WTC11 (cell line): ENCODE measurements at regions not wholly inside any gene's neighbourhood (a gene's known extent, or its start where the extent isn't known, plus 50 kb on each side); places are given as distances from the start of the nearest gene placed in this dataset.
A peak's percentile ranks its signal among the peaks of the same experiment; 100 is the strongest.

Source experiments
- ATAC-seq: fragments of 200-7000 bp; cut with Tn5 transposase; 2 replicates; pipeline ENCODE4 v1.10.0; 2021; ENCODE audit warnings: mild to moderate bottlenecking, moderate library complexity
- CTCF ChIA-PET: fragments of 300-600 bp; sonication (Branson Sonifier 250); formaldehyde crosslinking; loops from one replicate; lab custom pipeline; 2021; ENCODE audit warnings: antibody characterized with exemption; lab: Charles Lee
- POLR2A ChIA-PET: fragments of 350-600 bp; sonication (Branson Sonifier 250); formaldehyde crosslinking; loops from one replicate; lab custom pipeline; 2021; ENCODE audit warnings: antibody characterized with exemption; lab: Charles Lee
- DNase-seq: peaks from one replicate; pipeline ENCODE4 v3.0.0; 2021; ENCODE audit warnings: low spot score
- H3K27ac Mint-ChIP-seq: 2 replicates; pipeline ENCODE4 v1.8.0; 2021; ENCODE audit warnings: mixed read lengths
- H3K27me3 Mint-ChIP-seq: 2 replicates; pipeline ENCODE4 v1.8.0; 2021; ENCODE audit warnings: low read depth, mild to moderate bottlenecking, moderate library complexity, mixed read lengths
- H3K36me3 Mint-ChIP-seq: 2 replicates; pipeline ENCODE4 v1.8.0; 2021; ENCODE audit warnings: mixed read lengths
- H3K4me1 Mint-ChIP-seq: 2 replicates; pipeline ENCODE4 v1.8.0; 2022; ENCODE audit warnings: mixed read lengths
- H3K4me3 Mint-ChIP-seq: 2 replicates; pipeline ENCODE4 v1.8.0; 2021; ENCODE audit warnings: mild to moderate bottlenecking, moderate library complexity, mixed read lengths
- H3K9me3 Mint-ChIP-seq: 2 replicates; pipeline ENCODE4 v1.8.0; 2021; ENCODE audit warnings: mixed read lengths
- CREB1 ChIP-seq: sonication (generic); formaldehyde crosslinking; IDR thresholded peaks from 2 replicates; pipeline ENCODE4 v1.8.0; 2023; ENCODE audit warnings: mild to moderate bottlenecking, missing genetic modification reagents
- HMGA2 ChIP-seq: fragments of 250-450 bp; sonication (Bioruptor Pico); IDR thresholded peaks from 2 replicates; pipeline ENCODE4 v1.4.0; 2021; ENCODE audit warnings: mild to moderate bottlenecking, moderate library complexity
- NFYB ChIP-seq: sonication (generic); formaldehyde crosslinking; conservative IDR thresholded peaks from 2 replicates; pipeline ENCODE4 v1.8.0; 2022; ENCODE audit warnings: low read depth, missing genetic modification reagents
- NR3C1 ChIP-seq: sonication (generic); formaldehyde crosslinking; conservative IDR thresholded peaks from 2 replicates; pipeline ENCODE4 v1.8.1; 2023; ENCODE audit warnings: low read depth, mild to moderate bottlenecking, missing genetic modification reagents
- RORB ChIP-seq: fragments of 250-450 bp; sonication (Bioruptor Pico); IDR thresholded peaks from 2 replicates; pipeline ENCODE4 v1.9.0; 2021; ENCODE audit warnings: mild to moderate bottlenecking
- TF ChIP-seq, protein P1 (sequence below): sonication (generic); formaldehyde crosslinking; IDR thresholded peaks from 2 replicates; pipeline ENCODE4 v1.8.1; 2023; ENCODE audit warnings: mild to moderate bottlenecking, missing genetic modification reagents, moderate library complexity
- TF ChIP-seq, protein P2 (sequence below): sonication (generic); formaldehyde crosslinking; IDR thresholded peaks from 2 replicates; pipeline ENCODE4 v1.8.0; 2022; ENCODE audit warnings: mild to moderate bottlenecking, missing genetic modification reagents
- TF ChIP-seq, protein P3 (sequence below): sonication (generic); formaldehyde crosslinking; IDR thresholded peaks from 2 replicates; pipeline ENCODE4 v1.8.1; 2023; ENCODE audit warnings: mild to moderate bottlenecking, missing genetic modification reagents
- TF ChIP-seq, protein P4 (sequence below): sonication (generic); formaldehyde crosslinking; conservative IDR thresholded peaks from 2 replicates; pipeline ENCODE4 v1.8.1; 2023; ENCODE audit warnings: mild to moderate bottlenecking, low read depth, missing genetic modification reagents, moderate library complexity
- TF ChIP-seq, protein P5 (sequence below): sonication (generic); formaldehyde crosslinking; IDR thresholded peaks from 2 replicates; pipeline ENCODE4 v1.8.0; 2022; ENCODE audit warnings: mild to moderate bottlenecking, missing genetic modification reagents

DNA sequence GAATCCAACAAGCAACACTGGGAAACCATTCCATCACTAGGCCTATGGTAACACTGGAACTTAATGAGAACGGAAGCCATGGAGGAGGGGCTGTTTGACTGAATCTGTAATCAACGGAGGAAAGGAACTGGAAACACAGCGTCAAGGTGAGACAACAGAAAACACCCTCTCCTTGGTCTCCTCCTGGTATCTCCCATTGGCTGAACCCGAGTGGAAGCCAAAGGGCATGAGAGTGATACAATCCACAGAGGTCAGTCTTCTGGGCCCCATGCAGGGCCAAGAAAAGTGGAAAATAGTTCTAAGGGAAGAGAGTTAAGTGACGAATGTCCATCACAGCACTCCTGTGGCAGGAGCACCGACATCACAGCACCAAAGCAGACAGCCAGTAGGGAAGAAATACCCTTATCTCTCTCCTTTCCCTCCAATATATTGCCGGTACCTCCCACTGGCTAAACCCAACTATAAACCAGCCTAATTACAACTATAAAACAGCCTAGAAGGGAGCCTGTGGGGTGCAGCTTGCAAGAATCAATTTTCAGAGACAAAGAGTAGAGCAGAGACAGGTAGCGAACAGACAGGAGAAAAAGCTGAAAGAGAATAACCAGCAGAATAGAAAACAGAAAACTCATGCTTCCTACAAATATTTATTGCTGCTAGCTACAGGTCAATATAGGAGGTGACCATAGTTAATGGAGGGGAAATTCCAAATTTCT is 107.4 kb upstream of the IFNE start:
- H3K4me3 Mint-ChIP-seq: no peak overlapping the region
- TF ChIP-seq, protein P1, sequence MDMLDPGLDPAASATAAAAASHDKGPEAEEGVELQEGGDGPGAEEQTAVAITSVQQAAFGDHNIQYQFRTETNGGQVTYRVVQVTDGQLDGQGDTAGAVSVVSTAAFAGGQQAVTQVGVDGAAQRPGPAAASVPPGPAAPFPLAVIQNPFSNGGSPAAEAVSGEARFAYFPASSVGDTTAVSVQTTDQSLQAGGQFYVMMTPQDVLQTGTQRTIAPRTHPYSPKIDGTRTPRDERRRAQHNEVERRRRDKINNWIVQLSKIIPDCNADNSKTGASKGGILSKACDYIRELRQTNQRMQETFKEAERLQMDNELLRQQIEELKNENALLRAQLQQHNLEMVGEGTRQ: no peak
- TF ChIP-seq, protein P2, sequence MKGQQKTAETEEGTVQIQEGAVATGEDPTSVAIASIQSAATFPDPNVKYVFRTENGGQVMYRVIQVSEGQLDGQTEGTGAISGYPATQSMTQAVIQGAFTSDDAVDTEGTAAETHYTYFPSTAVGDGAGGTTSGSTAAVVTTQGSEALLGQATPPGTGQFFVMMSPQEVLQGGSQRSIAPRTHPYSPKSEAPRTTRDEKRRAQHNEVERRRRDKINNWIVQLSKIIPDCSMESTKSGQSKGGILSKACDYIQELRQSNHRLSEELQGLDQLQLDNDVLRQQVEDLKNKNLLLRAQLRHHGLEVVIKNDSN (CRISPR knock-in tag): no peak

DNA sequence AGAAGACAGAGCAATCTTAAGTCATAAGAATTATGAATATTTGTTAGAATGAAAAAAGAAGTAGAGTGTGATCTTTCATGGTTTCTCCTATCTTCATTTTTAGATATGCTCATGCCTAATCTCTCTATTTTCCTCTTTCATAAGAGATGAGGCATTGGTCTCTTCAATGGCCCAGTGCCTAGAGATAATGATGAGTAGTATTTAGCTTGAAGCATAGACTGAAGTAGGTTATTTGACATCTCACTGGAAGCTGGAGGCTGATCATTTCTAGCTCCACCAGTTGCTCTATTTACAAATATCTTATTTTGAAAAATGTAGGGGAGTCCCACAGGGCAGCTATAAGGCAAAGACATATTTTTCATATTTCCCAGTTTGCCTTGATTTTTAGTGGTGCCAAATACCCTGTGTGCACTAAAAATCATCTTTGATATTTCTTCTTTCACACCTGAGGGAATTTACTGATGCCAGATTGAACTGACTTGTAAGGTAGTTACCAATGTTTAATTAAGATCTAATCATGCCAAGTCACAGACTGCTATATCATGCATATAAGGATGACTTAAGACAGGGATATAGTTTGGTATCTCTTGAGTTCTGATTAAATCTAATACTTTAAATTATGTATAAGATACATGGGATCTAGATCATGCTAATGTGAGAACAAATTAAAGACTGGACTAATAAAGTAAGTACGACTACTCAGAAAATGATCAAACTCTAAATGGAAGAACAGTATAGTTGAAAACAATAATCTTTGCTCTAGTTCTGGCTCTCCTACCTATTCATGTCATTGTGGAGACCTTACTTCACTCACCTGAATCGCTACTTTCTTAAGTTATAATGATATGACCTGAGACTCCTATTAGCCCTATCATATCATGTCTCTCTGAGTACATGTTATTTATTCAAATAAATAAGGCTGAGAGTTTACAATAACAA is 108.2 kb upstream of the IFNE start:
- H3K4me3 Mint-ChIP-seq: no peak overlapping the region
- ChIA-PET POLR2A (no interaction called here), CTCF (interaction anchor here (1.2 kb wide), 1 partner anchor 156 kb away, joined by 3 read pairs; no protein-coding TSS in a partner anchor)
- H3K27ac Mint-ChIP-seq: no peak overlapping the region
- H3K27me3 Mint-ChIP-seq: no peaks in the 10 kb centered on the region
- ATAC-seq (no peak), DNase-seq (no peak)
- TF ChIP-seq CREB1 (no peak), HMGA2 (CRISPR knock-in tag) (no peak), NR3C1 (CRISPR knock-in tag) (no peak), RORB (CRISPR knock-in tag) (no peak), NFYB (no peak)
- TF ChIP-seq, protein P3, sequence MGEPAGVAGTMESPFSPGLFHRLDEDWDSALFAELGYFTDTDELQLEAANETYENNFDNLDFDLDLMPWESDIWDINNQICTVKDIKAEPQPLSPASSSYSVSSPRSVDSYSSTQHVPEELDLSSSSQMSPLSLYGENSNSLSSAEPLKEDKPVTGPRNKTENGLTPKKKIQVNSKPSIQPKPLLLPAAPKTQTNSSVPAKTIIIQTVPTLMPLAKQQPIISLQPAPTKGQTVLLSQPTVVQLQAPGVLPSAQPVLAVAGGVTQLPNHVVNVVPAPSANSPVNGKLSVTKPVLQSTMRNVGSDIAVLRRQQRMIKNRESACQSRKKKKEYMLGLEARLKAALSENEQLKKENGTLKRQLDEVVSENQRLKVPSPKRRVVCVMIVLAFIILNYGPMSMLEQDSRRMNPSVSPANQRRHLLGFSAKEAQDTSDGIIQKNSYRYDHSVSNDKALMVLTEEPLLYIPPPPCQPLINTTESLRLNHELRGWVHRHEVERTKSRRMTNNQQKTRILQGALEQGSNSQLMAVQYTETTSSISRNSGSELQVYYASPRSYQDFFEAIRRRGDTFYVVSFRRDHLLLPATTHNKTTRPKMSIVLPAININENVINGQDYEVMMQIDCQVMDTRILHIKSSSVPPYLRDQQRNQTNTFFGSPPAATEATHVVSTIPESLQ: no peak
- TF ChIP-seq, protein P4, sequence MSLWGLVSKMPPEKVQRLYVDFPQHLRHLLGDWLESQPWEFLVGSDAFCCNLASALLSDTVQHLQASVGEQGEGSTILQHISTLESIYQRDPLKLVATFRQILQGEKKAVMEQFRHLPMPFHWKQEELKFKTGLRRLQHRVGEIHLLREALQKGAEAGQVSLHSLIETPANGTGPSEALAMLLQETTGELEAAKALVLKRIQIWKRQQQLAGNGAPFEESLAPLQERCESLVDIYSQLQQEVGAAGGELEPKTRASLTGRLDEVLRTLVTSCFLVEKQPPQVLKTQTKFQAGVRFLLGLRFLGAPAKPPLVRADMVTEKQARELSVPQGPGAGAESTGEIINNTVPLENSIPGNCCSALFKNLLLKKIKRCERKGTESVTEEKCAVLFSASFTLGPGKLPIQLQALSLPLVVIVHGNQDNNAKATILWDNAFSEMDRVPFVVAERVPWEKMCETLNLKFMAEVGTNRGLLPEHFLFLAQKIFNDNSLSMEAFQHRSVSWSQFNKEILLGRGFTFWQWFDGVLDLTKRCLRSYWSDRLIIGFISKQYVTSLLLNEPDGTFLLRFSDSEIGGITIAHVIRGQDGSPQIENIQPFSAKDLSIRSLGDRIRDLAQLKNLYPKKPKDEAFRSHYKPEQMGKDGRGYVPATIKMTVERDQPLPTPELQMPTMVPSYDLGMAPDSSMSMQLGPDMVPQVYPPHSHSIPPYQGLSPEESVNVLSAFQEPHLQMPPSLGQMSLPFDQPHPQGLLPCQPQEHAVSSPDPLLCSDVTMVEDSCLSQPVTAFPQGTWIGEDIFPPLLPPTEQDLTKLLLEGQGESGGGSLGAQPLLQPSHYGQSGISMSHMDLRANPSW (CRISPR knock-in tag): no peak
- TF ChIP-seq, protein P5, sequence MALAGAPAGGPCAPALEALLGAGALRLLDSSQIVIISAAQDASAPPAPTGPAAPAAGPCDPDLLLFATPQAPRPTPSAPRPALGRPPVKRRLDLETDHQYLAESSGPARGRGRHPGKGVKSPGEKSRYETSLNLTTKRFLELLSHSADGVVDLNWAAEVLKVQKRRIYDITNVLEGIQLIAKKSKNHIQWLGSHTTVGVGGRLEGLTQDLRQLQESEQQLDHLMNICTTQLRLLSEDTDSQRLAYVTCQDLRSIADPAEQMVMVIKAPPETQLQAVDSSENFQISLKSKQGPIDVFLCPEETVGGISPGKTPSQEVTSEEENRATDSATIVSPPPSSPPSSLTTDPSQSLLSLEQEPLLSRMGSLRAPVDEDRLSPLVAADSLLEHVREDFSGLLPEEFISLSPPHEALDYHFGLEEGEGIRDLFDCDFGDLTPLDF (CRISPR knock-in tag): no peak
- H3K9me3 Mint-ChIP-seq: no peaks in the 10 kb centered on the region
- H3K36me3 Mint-ChIP-seq: no peaks in the 10 kb centered on the region
- H3K4me1 Mint-ChIP-seq: peaks cover 22% of the 10 kb centered on the region

More for the DNA sequence above, 107.4 kb upstream of the IFNE start:
- CTCF ChIA-PET: no interaction called here
- POLR2A ChIA-PET: no interaction called here
- Mint-ChIP-seq H3K36me3 (no peaks in the 10 kb centered on the region), H3K27ac (no peak overlapping the region), H3K9me3 (no peaks in the 10 kb centered on the region), H3K4me1 (peaks cover 22% of the 10 kb centered on the region), H3K27me3 (no peaks in the 10 kb centered on the region)
- DNase-seq: no peak
- ATAC-seq: 0 out of 2 replicates have a peak, but pooled peaks have one; percentile 17
